GM20431 (cell line): ENCODE measurements at regions not wholly inside any gene's neighbourhood (a gene's known extent, or its start where the extent isn't known, plus 50 kb on each side); places are given as distances from the start of the nearest gene placed in this dataset.
"Not testable (repeated sequence)": the region's sequence is repeated elsewhere in the genome, so short reads cannot be mapped to it uniquely, and the experiment has no call there.

Source experiments
- in situ Hi-C: fragments of 300-500 bp; cut with MseI, MboI; formaldehyde crosslinking; loops from one replicate; pipeline ENCODE4 v1.15.0; 2020; ENCODE audit warnings: low sequenced_read_pairs; ENCODE audit not compliant: unreplicated experiment

- in situ Hi-C loops = not testable (repeated sequence)
These were observed 290.5 kb downstream of the SUCLG1 start for GRCh38 chr2:84168552-84168951.

- in situ Hi-C loops = no loop called here
These were observed 293.8 kb downstream of the SUCLG1 start for GRCh38 chr2:84165256-84165655.

DNA sequence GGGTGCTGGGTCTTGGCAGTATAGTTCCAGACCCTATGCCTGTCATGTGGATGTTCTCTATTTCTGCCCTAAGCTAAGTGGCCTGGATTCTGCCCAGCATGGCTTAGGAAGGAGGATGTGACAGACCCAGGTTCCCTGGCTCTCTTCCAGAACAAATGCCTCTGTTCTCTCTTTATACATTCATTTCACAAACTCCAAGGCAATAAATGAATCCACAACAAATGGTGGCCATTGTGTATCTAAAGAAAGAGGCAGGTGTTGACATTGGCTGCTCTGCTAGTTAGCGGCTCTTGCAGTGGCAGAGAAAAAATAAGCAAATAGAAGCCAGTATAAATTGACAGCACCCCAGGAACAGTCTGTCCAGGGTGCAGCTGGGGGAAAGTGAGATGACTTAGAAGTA is 298.6 kb downstream of the SUCLG1 start:
- in situ Hi-C loops = no loop called here

GRCh38 chr2:84158605-84159004 is 300.5 kb downstream of the SUCLG1 start:
- in situ Hi-C loops = no loop called here

- in situ Hi-C loops = no loop called here
These were observed 306.6 kb downstream of the SUCLG1 start for GRCh38 chr2:84152462-84152861.

- in situ Hi-C loops = no loop called here
These were observed 314.7 kb downstream of the SUCLG1 start for GRCh38 chr2:84144345-84144744.

- in situ Hi-C loops = no loop called here
These were observed 322.0 kb downstream of the SUCLG1 start for GRCh38 chr2:84137034-84137433.

DNA sequence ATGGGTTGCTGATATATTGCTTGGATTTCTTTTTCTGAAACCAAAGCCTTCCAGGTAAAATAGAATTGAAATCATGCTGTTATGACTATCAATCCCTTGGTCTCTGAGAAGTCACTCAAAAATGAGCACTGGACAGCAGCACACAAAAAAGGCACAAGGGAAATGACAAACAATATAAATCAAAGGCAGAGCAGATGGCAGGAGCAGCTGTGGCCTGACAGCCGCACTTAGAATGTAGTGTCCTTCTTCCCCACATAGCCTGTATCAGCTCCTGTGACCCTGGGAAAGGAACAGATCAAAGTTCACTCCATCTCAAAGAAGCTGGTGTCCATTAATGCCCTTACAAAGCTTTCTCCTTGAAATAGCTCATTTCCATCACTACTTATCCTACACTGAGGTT is 326.7 kb downstream of the SUCLG1 start:
- in situ Hi-C loops = no loop called here

DNA sequence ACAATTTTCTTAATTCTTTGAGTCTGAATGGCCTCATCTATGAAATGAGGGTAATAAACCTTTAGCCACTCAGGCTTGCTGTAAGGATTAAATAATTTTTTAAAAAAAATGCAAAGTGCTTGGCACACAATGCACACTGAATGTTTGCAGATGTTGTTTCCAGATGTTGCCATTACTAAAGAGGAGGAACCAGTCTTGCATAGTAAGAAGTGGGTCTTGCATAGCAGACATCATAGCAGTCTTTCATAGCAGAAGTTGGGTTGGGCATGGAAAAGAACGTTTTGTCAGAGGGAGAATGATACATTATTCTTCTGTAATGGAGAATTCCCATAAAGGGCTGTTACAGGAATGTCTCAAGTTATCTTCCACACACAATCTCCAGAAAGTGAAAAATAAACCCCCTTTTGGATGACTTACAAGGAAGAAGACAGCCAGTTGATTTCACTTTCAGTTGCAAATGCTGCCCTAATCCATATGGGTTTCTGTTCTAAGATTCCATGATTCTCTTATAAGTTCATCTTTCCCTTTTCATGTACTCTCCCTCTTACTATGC is 327.7 kb downstream of the SUCLG1 start:
- in situ Hi-C loops = no loop called here

GRCh38 chr2:84129018-84129417 is 330.1 kb downstream of the SUCLG1 start:
- in situ Hi-C loops = no loop called here

DNA sequence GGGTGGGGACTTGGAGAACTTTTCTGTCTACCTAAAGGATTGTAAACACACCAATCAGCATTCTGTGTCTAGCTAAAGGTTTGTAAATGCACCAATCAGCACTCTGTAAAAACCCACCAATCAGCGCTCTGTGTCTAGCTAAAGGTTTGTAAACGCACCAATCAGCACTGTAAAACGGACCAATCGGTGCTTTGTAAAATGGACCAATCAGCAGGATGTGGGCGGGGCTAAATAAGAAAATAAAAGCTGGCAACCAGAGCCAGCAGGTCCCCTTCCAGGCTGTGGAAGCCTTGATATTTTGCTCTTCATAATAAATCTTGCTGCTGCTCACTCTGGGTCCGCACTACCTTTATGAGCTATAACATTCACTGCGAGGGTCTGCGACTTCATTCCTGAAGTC is 331.3 kb downstream of the SUCLG1 start:
- in situ Hi-C loops = not testable (repeated sequence)

GRCh38 chr2:84126530-84126929 is 332.6 kb downstream of the SUCLG1 start:
- in situ Hi-C loops = no loop called here

- in situ Hi-C loops = no loop called here
These were observed 333.0 kb downstream of the SUCLG1 start for GRCh38 chr2:84126084-84126483.

GRCh38 chr2:84116143-84116542 is 342.9 kb downstream of the SUCLG1 start:
- in situ Hi-C loops = no loop called here

DNA sequence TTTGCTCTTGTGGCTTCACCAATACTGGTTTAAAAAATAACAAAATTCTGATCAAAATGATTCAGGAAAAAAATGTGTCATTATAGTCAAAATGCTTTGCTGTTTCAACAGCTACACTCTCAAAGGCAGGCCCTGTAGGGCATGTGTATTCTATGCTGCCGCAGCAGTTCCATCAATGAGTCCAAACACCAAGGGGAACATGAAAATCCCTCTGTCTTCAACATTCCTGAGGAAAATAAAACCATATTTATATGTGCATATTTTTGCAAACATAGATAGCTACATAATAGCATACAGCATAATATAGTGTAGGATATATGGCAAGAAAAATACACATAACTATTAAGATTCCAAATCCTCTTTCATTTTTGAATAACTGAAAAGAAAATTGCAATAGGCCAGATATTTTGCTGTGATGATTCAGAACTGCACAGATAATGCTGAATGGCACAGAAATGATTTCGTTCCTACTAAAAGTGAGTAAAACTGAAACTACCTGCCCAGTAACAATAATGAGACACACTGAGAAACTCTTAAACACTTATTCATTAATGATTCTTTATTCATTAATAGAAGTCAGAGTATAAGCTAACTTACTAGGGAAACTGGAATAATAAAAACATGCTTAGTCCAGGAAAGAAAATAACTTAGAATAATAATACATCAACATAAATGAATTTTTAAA is 343.8 kb downstream of the SUCLG1 start:
- in situ Hi-C loops = no loop called here

- in situ Hi-C loops = not testable (repeated sequence)
These were observed 355.1 kb downstream of the SUCLG1 start for GRCh38 chr2:84103816-84104527.

- in situ Hi-C loops = no loop called here
These were observed 356.8 kb downstream of the SUCLG1 start for GRCh38 chr2:84102274-84102673.

GRCh38 chr2:84088656-84089055 is 370.4 kb downstream of the SUCLG1 start:
- in situ Hi-C loops = no loop called here

- in situ Hi-C loops = no loop called here
These were observed 373.5 kb downstream of the SUCLG1 start for GRCh38 chr2:84085562-84085961.

- in situ Hi-C loops = no loop called here
These were observed 374.2 kb downstream of the SUCLG1 start for GRCh38 chr2:84084856-84085255.

DNA sequence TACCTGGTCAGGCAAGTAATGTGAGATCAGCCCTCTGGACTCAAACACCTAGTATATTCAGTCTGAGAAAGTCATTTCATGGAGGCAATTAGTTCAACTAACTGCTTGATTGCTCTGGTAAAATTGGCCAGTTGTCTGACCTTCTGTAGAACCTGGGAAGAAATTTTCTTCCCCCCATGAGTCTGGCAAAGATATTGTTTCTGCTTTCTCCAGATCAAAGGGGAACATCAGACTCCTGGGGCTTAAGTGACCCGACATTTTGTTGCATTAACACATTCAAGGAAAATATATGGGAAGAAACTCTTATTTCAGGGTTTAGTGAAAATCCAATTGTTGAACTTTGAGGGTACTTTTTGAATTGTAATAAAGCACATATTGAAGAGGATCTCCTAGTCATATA is 375.1 kb downstream of the SUCLG1 start:
- in situ Hi-C loops = no loop called here

DNA sequence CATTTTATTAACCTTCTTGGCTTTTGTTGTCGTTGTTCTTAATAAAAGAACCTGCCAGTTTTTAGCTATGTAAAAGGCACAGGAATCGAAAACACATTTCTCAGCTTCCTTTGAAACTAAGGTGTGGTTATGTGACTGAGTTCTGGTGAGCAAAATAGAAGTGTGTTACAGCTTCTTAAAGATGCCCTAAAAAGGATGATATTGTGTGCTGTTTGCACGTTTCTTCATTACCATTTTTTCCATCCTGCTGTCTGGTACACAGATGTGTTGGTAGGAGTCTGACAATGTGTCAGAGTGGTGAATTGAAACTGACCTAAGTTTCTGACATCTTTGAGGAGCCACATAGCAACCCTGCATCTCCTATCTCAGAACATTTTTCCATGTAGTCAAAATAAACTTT is 380.6 kb downstream of the SUCLG1 start:
- in situ Hi-C loops = no loop called here
